OCI-LY3 (cell line): ENCODE measurements at regions not wholly inside any gene's neighbourhood (a gene's known extent, or its start where the extent isn't known, plus 50 kb on each side); places are given as distances from the start of the nearest gene placed in this dataset.

Experiments used
- H2AFZ ChIP-seq: fragments of 200-600, 300-600 bp; shearing (Covaris generic); 2 replicates; pipeline ENCODE4 v1.6.0; 2014; ENCODE audit warnings: antibody characterized with exemption, low read depth, low read length
- H3K27ac ChIP-seq: fragments of 200-600, 300-600 bp; sonication (generic); 2 replicates; pipeline ENCODE4 v1.5.1; 2014; ENCODE audit warnings: mild to moderate bottlenecking, low read length, moderate library complexity, mixed read lengths
- H3K27me3 ChIP-seq: fragments of 200-600, 300-600 bp; sonication (generic); 2 replicates; pipeline ENCODE4 v1.6.1; 2014; ENCODE audit warnings: low read depth, low read length, mixed read lengths
- H3K36me3 ChIP-seq: fragments of 200-600, 300-600 bp; sonication (generic); replicated peaks from 2 replicates; pipeline ENCODE3; 2014; ENCODE audit warnings: low read depth, low read length, mixed read lengths
- H3K4me1 ChIP-seq: fragments of 300-600, 200-600 bp; sonication (generic); 2 replicates; pipeline ENCODE4 v1.6.1; 2014; ENCODE audit warnings: low read length, mixed read lengths
- H3K4me2 ChIP-seq: fragments of 200-600, 300-600 bp; sonication (generic); 2 replicates; pipeline ENCODE4 v1.6.1; 2014; ENCODE audit warnings: low read length, mixed read lengths
- H3K4me3 ChIP-seq: fragments of 300-600, 200-600 bp; sonication (generic); 2 replicates; pipeline ENCODE4 v1.5.1; 2014; ENCODE audit warnings: antibody characterized with exemption, mild to moderate bottlenecking, low read length, moderate library complexity
- H3K79me2 ChIP-seq: fragments of 300-600, 200-600 bp; shearing (Covaris generic); 2 replicates; pipeline ENCODE4 v1.6.1; 2014; ENCODE audit warnings: mild to moderate bottlenecking, low read length, mixed read lengths
- H3K9ac ChIP-seq: fragments of 300-600, 200-600 bp; shearing (Covaris generic); 2 replicates; pipeline ENCODE4 v1.6.0; 2014; ENCODE audit warnings: mild to moderate bottlenecking, low read length, moderate library complexity
- H3K9me3 ChIP-seq: fragments of 200-600, 300-600 bp; shearing (Covaris generic); 2 replicates; pipeline ENCODE4 v1.6.1; 2014; ENCODE audit warnings: low read length, mixed read lengths; ENCODE audit not compliant: insufficient read depth
- H4K20me1 ChIP-seq: fragments of 200-600, 300-600 bp; sonication (generic); 2 replicates; pipeline ENCODE4 v1.6.1; 2016; ENCODE audit warnings: low read length, mixed read lengths; ENCODE audit not compliant: insufficient read depth
- EZH2phosphoT487 ChIP-seq: fragments of 200-600 bp; shearing (Covaris generic); IDR thresholded peaks from 2 replicates; pipeline ENCODE4 v1.6.1; 2018; ENCODE audit warnings: antibody characterized with exemption, mixed run types, low read depth
- TF ChIP-seq, protein P1 (sequence below): fragments of 200-600, 300-600 bp; sonication (generic); IDR thresholded peaks from 2 replicates; pipeline ENCODE4 v1.5.1; 2014; ENCODE audit warnings: antibody characterized with exemption, low read length, low read depth

DNA sequence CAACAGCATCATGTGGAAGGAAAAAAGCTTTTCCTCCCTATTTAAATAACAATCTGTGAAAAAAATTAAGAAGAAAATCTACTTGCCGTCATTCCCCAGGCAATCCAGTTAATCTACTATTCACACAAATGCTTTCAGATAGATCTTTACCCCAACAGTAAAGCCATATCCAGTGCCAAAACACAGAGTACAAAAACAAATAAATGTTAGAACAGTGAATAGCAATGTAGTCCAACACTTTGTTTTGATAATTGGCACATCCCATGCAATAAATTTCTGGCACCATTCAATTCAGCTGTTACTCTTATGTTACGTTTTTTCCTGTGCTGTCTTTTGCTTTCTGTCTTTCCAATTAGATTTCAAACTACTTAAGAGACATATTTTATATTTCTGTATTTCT is 2245.5 kb upstream of the WWC1 start:
- H3K4me2 ChIP-seq, result no peak overlapping the region
- no peaks in the 10 kb centered on the region for H3K79me2 ChIP-seq
- no peaks in the 10 kb centered on the region for H3K27me3 ChIP-seq
- no peaks in the 10 kb centered on the region for H3K36me3 ChIP-seq
- H3K9ac ChIP-seq, result no peak overlapping the region
- no peaks in the 10 kb centered on the region for H3K9me3 ChIP-seq
- TF ChIP-seq EZH2phosphoT487, result no peak
- TF ChIP-seq, protein P1, sequence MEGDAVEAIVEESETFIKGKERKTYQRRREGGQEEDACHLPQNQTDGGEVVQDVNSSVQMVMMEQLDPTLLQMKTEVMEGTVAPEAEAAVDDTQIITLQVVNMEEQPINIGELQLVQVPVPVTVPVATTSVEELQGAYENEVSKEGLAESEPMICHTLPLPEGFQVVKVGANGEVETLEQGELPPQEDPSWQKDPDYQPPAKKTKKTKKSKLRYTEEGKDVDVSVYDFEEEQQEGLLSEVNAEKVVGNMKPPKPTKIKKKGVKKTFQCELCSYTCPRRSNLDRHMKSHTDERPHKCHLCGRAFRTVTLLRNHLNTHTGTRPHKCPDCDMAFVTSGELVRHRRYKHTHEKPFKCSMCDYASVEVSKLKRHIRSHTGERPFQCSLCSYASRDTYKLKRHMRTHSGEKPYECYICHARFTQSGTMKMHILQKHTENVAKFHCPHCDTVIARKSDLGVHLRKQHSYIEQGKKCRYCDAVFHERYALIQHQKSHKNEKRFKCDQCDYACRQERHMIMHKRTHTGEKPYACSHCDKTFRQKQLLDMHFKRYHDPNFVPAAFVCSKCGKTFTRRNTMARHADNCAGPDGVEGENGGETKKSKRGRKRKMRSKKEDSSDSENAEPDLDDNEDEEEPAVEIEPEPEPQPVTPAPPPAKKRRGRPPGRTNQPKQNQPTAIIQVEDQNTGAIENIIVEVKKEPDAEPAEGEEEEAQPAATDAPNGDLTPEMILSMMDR, result no peak
- no peaks in the 10 kb centered on the region for H3K4me1 ChIP-seq
- H2AFZ ChIP-seq, result no peak overlapping the region
- no peaks in the 10 kb centered on the region for H4K20me1 ChIP-seq
- no peak overlapping the region for H3K27ac ChIP-seq
- H3K4me3 ChIP-seq, result no peak overlapping the region

- Histone ChIP-seq H3K36me3 (no peaks in the 10 kb centered on the region), H3K27ac (no peak overlapping the region)
- no peak for TF ChIP-seq EZH2phosphoT487
- TF ChIP-seq, protein P1, result no peak
These were observed 2244.5 kb upstream of the WWC1 start for GRCh38 chr5:166046956-166047355.

GRCh38 chr5:166050531-166050930 is 2240.9 kb upstream of the WWC1 start:
- TF ChIP-seq, protein P1, result no peak
- TF ChIP-seq EZH2phosphoT487, result no peak
- no peaks in the 10 kb centered on the region for H3K9me3 ChIP-seq
- H3K36me3 ChIP-seq, result no peaks in the 10 kb centered on the region
- H3K79me2 ChIP-seq, result no peaks in the 10 kb centered on the region
- no peaks in the 10 kb centered on the region for H3K4me1 ChIP-seq
- H4K20me1 ChIP-seq, result no peaks in the 10 kb centered on the region
- H3K4me2 ChIP-seq, result no peak overlapping the region
- H3K4me3 ChIP-seq, result no peak overlapping the region
- H3K27ac ChIP-seq, result no peak overlapping the region
- H3K27me3 ChIP-seq, result no peaks in the 10 kb centered on the region
- H2AFZ ChIP-seq, result no peak overlapping the region
- no peak overlapping the region for H3K9ac ChIP-seq

More at GRCh38 chr5:166046956-166047355, 2244.5 kb upstream of the WWC1 start:
- Histone ChIP-seq H3K4me2 (no peak overlapping the region), H3K27me3 (no peaks in the 10 kb centered on the region), H2AFZ (no peak overlapping the region), H3K4me1 (no peaks in the 10 kb centered on the region), H3K79me2 (no peaks in the 10 kb centered on the region), H4K20me1 (no peaks in the 10 kb centered on the region), H3K9ac (no peak overlapping the region), H3K4me3 (no peak overlapping the region), H3K9me3 (no peaks in the 10 kb centered on the region)

GRCh38 chr5:166058660-166059059 is 2232.8 kb upstream of the WWC1 start:
- H3K27ac ChIP-seq, result no peak overlapping the region
- no peaks in the 10 kb centered on the region for H3K27me3 ChIP-seq
- no peak overlapping the region for H3K4me3 ChIP-seq
- no peaks in the 10 kb centered on the region for H3K9me3 ChIP-seq
- H3K9ac ChIP-seq, result no peak overlapping the region
- H3K79me2 ChIP-seq, result no peaks in the 10 kb centered on the region
- no peaks in the 10 kb centered on the region for H3K36me3 ChIP-seq
- H2AFZ ChIP-seq, result no peak overlapping the region
- no peaks in the 10 kb centered on the region for H3K4me1 ChIP-seq
- H3K4me2 ChIP-seq, result no peak overlapping the region
- no peaks in the 10 kb centered on the region for H4K20me1 ChIP-seq
- no peak for TF ChIP-seq EZH2phosphoT487
- TF ChIP-seq, protein P1, result no peak
